ENCODE measurements at regions not wholly inside any gene's neighbourhood (a gene's known extent, or its start where the extent isn't known, plus 50 kb on each side); places are given as distances from the start of the nearest gene placed in this dataset.

DNA sequence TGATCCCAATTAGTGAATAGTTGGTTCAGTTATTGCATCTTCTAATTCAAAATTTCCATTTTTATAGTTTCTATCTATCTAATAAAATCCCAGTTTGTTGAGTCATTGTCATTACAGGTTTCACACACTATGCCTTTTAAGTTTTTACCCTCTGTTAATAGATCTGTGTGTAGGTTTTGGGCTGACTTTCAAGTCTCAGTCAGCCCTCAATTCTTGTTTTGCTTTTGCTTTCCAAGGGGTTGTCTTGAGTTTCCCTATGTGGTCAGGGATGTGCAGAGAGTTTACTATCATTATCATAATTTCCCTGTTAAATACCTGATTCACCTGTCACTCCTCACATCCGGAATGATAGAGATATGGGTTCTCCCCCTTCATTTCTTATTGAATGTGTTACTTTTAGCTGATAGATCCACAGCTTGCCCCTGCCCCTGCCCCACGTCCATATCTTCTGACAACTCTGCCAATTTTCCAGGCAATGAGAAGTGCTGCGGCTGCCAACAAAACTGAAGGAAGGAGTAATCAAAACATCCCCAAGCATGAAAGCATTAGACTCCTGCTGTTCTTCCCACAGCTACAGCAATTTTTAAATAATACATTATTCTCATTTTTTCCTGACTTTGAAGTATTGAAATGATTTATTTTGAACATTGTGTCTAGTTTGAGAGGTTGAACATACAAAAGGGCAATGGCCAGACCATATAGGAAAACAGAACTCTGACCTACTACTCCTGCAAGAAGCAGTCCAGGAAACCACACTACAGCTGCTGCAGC lies 1064.8 kb downstream of the SUCLG1 start (continued):
- TF ChIP-seq NFYB (IDR thresholded peaks at IDR 0.05; ENCODE audit: insufficient read depth, low read depth, low read length) (no peak), SMARCA5 (IDR thresholded peaks at IDR 0.05) (no peak), PML (IDR thresholded peaks at IDR 0.05; ENCODE audit: low read length) (no peak), TARDBP (IDR thresholded peaks at IDR 0.05; ENCODE audit: borderline replicate concordance) (no peak), RAD51 (IDR thresholded peaks at IDR 0.05) (no peak)
- TF ChIP-seq, protein P1, sequence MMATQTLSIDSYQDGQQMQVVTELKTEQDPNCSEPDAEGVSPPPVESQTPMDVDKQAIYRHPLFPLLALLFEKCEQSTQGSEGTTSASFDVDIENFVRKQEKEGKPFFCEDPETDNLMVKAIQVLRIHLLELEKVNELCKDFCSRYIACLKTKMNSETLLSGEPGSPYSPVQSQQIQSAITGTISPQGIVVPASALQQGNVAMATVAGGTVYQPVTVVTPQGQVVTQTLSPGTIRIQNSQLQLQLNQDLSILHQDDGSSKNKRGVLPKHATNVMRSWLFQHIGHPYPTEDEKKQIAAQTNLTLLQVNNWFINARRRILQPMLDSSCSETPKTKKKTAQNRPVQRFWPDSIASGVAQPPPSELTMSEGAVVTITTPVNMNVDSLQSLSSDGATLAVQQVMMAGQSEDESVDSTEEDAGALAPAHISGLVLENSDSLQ (IDR thresholded peaks at IDR 0.05), result no peak
- TF ChIP-seq, protein P2, sequence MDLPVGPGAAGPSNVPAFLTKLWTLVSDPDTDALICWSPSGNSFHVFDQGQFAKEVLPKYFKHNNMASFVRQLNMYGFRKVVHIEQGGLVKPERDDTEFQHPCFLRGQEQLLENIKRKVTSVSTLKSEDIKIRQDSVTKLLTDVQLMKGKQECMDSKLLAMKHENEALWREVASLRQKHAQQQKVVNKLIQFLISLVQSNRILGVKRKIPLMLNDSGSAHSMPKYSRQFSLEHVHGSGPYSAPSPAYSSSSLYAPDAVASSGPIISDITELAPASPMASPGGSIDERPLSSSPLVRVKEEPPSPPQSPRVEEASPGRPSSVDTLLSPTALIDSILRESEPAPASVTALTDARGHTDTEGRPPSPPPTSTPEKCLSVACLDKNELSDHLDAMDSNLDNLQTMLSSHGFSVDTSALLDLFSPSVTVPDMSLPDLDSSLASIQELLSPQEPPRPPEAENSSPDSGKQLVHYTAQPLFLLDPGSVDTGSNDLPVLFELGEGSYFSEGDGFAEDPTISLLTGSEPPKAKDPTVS (IDR thresholded peaks at IDR 0.05; ENCODE audit: low read depth, low read length), result no peak
- TF ChIP-seq, protein P3, sequence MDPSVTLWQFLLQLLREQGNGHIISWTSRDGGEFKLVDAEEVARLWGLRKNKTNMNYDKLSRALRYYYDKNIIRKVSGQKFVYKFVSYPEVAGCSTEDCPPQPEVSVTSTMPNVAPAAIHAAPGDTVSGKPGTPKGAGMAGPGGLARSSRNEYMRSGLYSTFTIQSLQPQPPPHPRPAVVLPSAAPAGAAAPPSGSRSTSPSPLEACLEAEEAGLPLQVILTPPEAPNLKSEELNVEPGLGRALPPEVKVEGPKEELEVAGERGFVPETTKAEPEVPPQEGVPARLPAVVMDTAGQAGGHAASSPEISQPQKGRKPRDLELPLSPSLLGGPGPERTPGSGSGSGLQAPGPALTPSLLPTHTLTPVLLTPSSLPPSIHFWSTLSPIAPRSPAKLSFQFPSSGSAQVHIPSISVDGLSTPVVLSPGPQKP (IDR thresholded peaks at IDR 0.05; ENCODE audit: low read depth, low read length), result no peak

DNA sequence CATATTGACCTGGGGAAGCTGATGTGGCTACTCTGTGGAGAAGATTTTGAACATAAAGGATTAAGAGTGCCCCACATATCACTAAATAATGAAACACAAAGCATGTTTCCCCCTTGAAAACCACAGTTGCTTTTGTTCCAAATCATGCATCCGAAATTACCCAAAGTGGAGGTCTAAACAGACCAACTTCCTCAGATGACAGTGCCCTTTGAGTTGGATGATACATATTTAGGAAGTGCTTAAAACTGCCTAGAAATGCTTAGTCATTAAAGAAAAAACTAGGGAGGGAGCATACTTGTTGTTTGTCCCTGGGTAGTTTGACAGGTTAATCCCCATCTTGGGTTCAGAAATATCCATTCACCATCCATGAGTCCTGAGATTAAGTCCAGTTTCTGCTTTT lies 1070.3 kb downstream of the SUCLG1 start:
- SMC1A ChIA-PET (ENCODE audit: uncharacterized antibody, unreplicated experiment), result interaction anchor here (0.8 kb wide), 1 partner anchor 101 kb away, joined by 3 read pairs; no protein-coding TSS in a partner anchor
- ATAC-seq (no peak), DNase-seq (ENCODE audit: low read depth, low spot score) (no peak), FAIRE-seq (no peak)
- Histone ChIP-seq H3K79me2 (ENCODE audit: control insufficient read depth, insufficient read depth, low read length) (no peaks in the 10 kb centered on the region), H4K20me1 (ENCODE audit: control insufficient read depth, insufficient read depth) (no peaks in the 10 kb centered on the region), H3K36me3 (ENCODE audit: control insufficient read depth in 2 of 2, insufficient read depth in 2 of 2, low read length in 1 of 2) (no peaks in the 10 kb centered on the region), H3K4me1 (ENCODE audit: control insufficient read depth, insufficient read depth, low read length) (no peaks in the 10 kb centered on the region), H3K27ac (ENCODE audit: control insufficient read depth, insufficient read depth) (no peak overlapping the region), H3K9ac (ENCODE audit: control insufficient read depth, insufficient read depth, low read length) (no peak overlapping the region), H2AFZ (ENCODE audit: control insufficient read depth, low read depth, low read length) (no peak overlapping the region), H3K27me3 (replicated peaks in 1 of 2; ENCODE audit: control insufficient read depth in 2 of 2, insufficient read depth in 2 of 2, low read length in 1 of 2) (no peaks in the 10 kb centered on the region), H3K9me3 (replicated peaks; ENCODE audit: control insufficient read depth, insufficient read depth, low read length) (no peaks in the 10 kb centered on the region), H3K4me3 (no peak overlapping the region), H3K4me2 (ENCODE audit: control insufficient read depth, insufficient read depth) (no peak overlapping the region)
- no peak for TF ChIP-seq ETV6 (conservative IDR thresholded peaks at IDR 0.05 in 1 of 2, IDR thresholded peaks at IDR 0.05 in 1 of 2; ENCODE audit: borderline replicate concordance in 1 of 2, low read depth in 1 of 2)
- TF ChIP-seq PML (IDR thresholded peaks at IDR 0.05; ENCODE audit: low read length), result no peak
- no peak for TF ChIP-seq KLF5 (IDR thresholded peaks at IDR 0.05; ENCODE audit: partially characterized antibody)
- no peak for TF ChIP-seq YBX1 (IDR thresholded peaks at IDR 0.05)
- TF ChIP-seq, protein P4, sequence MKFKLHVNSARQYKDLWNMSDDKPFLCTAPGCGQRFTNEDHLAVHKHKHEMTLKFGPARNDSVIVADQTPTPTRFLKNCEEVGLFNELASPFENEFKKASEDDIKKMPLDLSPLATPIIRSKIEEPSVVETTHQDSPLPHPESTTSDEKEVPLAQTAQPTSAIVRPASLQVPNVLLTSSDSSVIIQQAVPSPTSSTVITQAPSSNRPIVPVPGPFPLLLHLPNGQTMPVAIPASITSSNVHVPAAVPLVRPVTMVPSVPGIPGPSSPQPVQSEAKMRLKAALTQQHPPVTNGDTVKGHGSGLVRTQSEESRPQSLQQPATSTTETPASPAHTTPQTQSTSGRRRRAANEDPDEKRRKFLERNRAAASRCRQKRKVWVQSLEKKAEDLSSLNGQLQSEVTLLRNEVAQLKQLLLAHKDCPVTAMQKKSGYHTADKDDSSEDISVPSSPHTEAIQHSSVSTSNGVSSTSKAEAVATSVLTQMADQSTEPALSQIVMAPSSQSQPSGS (IDR thresholded peaks at IDR 0.05; ENCODE audit: low read length), result no peak
- TF ChIP-seq, protein P5, sequence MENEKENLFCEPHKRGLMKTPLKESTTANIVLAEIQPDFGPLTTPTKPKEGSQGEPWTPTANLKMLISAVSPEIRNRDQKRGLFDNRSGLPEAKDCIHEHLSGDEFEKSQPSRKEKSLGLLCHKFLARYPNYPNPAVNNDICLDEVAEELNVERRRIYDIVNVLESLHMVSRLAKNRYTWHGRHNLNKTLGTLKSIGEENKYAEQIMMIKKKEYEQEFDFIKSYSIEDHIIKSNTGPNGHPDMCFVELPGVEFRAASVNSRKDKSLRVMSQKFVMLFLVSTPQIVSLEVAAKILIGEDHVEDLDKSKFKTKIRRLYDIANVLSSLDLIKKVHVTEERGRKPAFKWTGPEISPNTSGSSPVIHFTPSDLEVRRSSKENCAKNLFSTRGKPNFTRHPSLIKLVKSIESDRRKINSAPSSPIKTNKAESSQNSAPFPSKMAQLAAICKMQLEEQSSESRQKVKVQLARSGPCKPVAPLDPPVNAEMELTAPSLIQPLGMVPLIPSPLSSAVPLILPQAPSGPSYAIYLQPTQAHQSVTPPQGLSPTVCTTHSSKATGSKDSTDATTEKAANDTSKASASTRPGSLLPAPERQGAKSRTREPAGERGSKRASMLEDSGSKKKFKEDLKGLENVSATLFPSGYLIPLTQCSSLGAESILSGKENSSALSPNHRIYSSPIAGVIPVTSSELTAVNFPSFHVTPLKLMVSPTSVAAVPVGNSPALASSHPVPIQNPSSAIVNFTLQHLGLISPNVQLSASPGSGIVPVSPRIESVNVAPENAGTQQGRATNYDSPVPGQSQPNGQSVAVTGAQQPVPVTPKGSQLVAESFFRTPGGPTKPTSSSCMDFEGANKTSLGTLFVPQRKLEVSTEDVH (IDR thresholded peaks at IDR 0.05; ENCODE audit: low read depth, partially characterized antibody), result no peak
- no peak for TF ChIP-seq CREM (IDR thresholded peaks at IDR 0.05; ENCODE audit: low read depth)
- no peak for TF ChIP-seq RUNX3 (IDR thresholded peaks at IDR 0.05; ENCODE audit: low read length)
- in situ Hi-C loops (cut with MboI), result no loop called here
- no TSS peak for BruUV-seq (replicated peaks)
- intact Hi-C loops (cut with micrococcal nuclease; ENCODE audit: unreplicated experiment), result loop anchor here (10.0 kb wide), 1 partner anchor 284 kb away; no protein-coding TSS in a partner anchor
- WGBS (ENCODE audit: insufficient coverage, insufficient replicate concordance, low lambda C conversion rate, missing lambda C conversion rate), result 0% methylated on average over 1 of the region's 1 CpG
- RAD21 ChIA-PET (ENCODE audit: unreplicated experiment), result no interaction called here
- CTCF ChIA-PET, result no interaction called here
- POLR2A ChIA-PET, result no interaction called here
